ENCODE measurements at regions not wholly inside any gene's neighbourhood (a gene's known extent, or its start where the extent isn't known, plus 50 kb on each side); places are given as distances from the start of the nearest gene placed in this dataset.

GRCh38 chr2:116719836-116720235 lies 1094.7 kb upstream of the DDX18 start:
- no peak for DNase-seq
- Histone ChIP-seq H3K4me1 (ENCODE audit: insufficient read depth, low read length) (no peaks in the 10 kb centered on the region), H4K20me1 (ENCODE audit: insufficient read depth, low read length) (no peaks in the 10 kb centered on the region), H2AFZ (ENCODE audit: low read depth, low read length) (no peak overlapping the region), H3K9me3 (ENCODE audit: insufficient read depth, low read length, severe bottlenecking) (no peaks in the 10 kb centered on the region), H3K79me2 (ENCODE audit: insufficient read depth, low read length) (no peaks in the 10 kb centered on the region), H3K36me3 (ENCODE audit: insufficient read depth, low read length) (no peaks in the 10 kb centered on the region), H3K9ac (ENCODE audit: low read depth, low read length) (no peak overlapping the region), H3K4me2 (ENCODE audit: insufficient read depth, low read length) (no peak overlapping the region), H3K27ac (ENCODE audit: low read length) (no peak overlapping the region), H3K27me3 (ENCODE audit: insufficient read depth, low read length, poor library complexity) (no peaks in the 10 kb centered on the region), H3K4me3 (ENCODE audit: low read depth in 1 of 2, low read length in 2 of 2) (no peak overlapping the region)
- TF ChIP-seq EZH2 (IDR thresholded peaks at IDR 0.05; ENCODE audit: borderline replicate concordance, low read depth, low read length, severe bottlenecking) (no peak), CTCF (IDR thresholded peaks at IDR 0.05; ENCODE audit: borderline replicate concordance, extremely low read depth, low read length, poor library complexity, severe bottlenecking) (no peak)
- ATAC-seq (ENCODE audit: insufficient read depth, low read depth): no peak

- ATAC-seq (ENCODE audit: insufficient read depth, low read depth): no peak
- Histone ChIP-seq H3K9ac (ENCODE audit: low read depth, low read length) (no peak overlapping the region), H3K9me3 (ENCODE audit: insufficient read depth, low read length, severe bottlenecking) (no peaks in the 10 kb centered on the region), H3K4me3 (ENCODE audit: low read depth in 1 of 2, low read length in 2 of 2) (no peak overlapping the region), H3K27ac (ENCODE audit: low read length) (no peak overlapping the region), H4K20me1 (ENCODE audit: insufficient read depth, low read length) (no peaks in the 10 kb centered on the region), H3K79me2 (ENCODE audit: insufficient read depth, low read length) (no peaks in the 10 kb centered on the region), H3K36me3 (ENCODE audit: insufficient read depth, low read length) (no peaks in the 10 kb centered on the region), H3K4me1 (ENCODE audit: insufficient read depth, low read length) (no peaks in the 10 kb centered on the region), H3K27me3 (ENCODE audit: insufficient read depth, low read length, poor library complexity) (no peaks in the 10 kb centered on the region), H2AFZ (ENCODE audit: low read depth, low read length) (no peak overlapping the region), H3K4me2 (ENCODE audit: insufficient read depth, low read length) (no peak overlapping the region)
- DNase-seq: no peak
- TF ChIP-seq CTCF (IDR thresholded peaks at IDR 0.05; ENCODE audit: borderline replicate concordance, extremely low read depth, low read length, poor library complexity, severe bottlenecking) (no peak), EZH2 (IDR thresholded peaks at IDR 0.05; ENCODE audit: borderline replicate concordance, low read depth, low read length, severe bottlenecking) (no peak)
Observed at GRCh38 chr2:116724550-116724949, 1089.9 kb upstream of the DDX18 start.

GRCh38 chr2:116732322-116732721 lies 1082.2 kb upstream of the DDX18 start:
- H3K79me2 ChIP-seq (ENCODE audit: insufficient read depth, low read length): no peaks in the 10 kb centered on the region
- no peak overlapping the region for H2AFZ ChIP-seq (ENCODE audit: low read depth, low read length)

More at GRCh38 chr2:116732322-116732721, 1082.2 kb upstream of the DDX18 start:
- no peaks in the 10 kb centered on the region for H3K27me3 ChIP-seq (ENCODE audit: insufficient read depth, low read length, poor library complexity)
- no peaks in the 10 kb centered on the region for H3K4me1 ChIP-seq (ENCODE audit: insufficient read depth, low read length)
- TF ChIP-seq EZH2 (IDR thresholded peaks at IDR 0.05; ENCODE audit: borderline replicate concordance, low read depth, low read length, severe bottlenecking) (no peak), CTCF (IDR thresholded peaks at IDR 0.05; ENCODE audit: borderline replicate concordance, extremely low read depth, low read length, poor library complexity, severe bottlenecking) (no peak)
- H4K20me1 ChIP-seq (ENCODE audit: insufficient read depth, low read length): no peaks in the 10 kb centered on the region
- no peak overlapping the region for H3K27ac ChIP-seq (ENCODE audit: low read length)
- no peak overlapping the region for H3K4me3 ChIP-seq (ENCODE audit: low read depth in 1 of 2, low read length in 2 of 2)
- no peak overlapping the region for H3K9ac ChIP-seq (ENCODE audit: low read depth, low read length)
- no peaks in the 10 kb centered on the region for H3K36me3 ChIP-seq (ENCODE audit: insufficient read depth, low read length)
- H3K9me3 ChIP-seq (ENCODE audit: insufficient read depth, low read length, severe bottlenecking): no peaks in the 10 kb centered on the region
- no peak overlapping the region for H3K4me2 ChIP-seq (ENCODE audit: insufficient read depth, low read length)
- ATAC-seq (ENCODE audit: insufficient read depth, low read depth): no peak
- DNase-seq: no peak

Measured in DND-41 (cell line).